Transverse colon (tissue), 4 donors: ENCODE measurements at regions not wholly inside any gene's neighbourhood (a gene's known extent, or its start where the extent isn't known, plus 50 kb on each side); places are given as distances from the start of the nearest gene placed in this dataset.

Experiments
- DNase-seq: peaks from one replicate; pipeline ENCODE4 v3.0.0-alpha.2; 2019
- H3K27ac ChIP-seq, 4 donors: fragments of 200-600 bp; sonication (generic); 2 replicates each; pipeline ENCODE4 v1.5.1; 2016 to 2018; ENCODE audit warnings: inconsistent platforms in 4 of 4
- H3K27me3 ChIP-seq: fragments of 200-600 bp; sonication (generic); 2 replicates; pipeline ENCODE4 v1.5.1; 2017; ENCODE audit warnings: inconsistent platforms
- H3K36me3 ChIP-seq, 4 donors: fragments of 200-600 bp; sonication (generic); 2 replicates each; pipeline ENCODE4 v1.5.1; 2017 to 2019; ENCODE audit warnings: inconsistent platforms in 4 of 4
- H3K4me1 ChIP-seq, 4 donors: fragments of 200-600 bp; sonication (generic); 2 replicates each; pipeline ENCODE4 v1.5.1; 2017 to 2020; ENCODE audit warnings: inconsistent platforms in 4 of 4
- H3K4me3 ChIP-seq, 4 donors: fragments of 200-600 bp; sonication (generic); 1 replicate in 1 of 4; 2 replicates in 3 of 4; pipeline versions ENCODE4 v1.5.1 to v1.6.1; 2017 to 2019; ENCODE audit warnings: inconsistent platforms in 4 of 4
- H3K9me3 ChIP-seq, 2 donors: fragments of 200-600 bp; sonication (generic); 2 replicates each; pipeline ENCODE4 v1.5.1; 2017 to 2019; ENCODE audit warnings: inconsistent platforms in 2 of 2
- EP300 ChIP-seq: sonication (generic); formaldehyde crosslinking; IDR thresholded peaks from one replicate; pipeline ENCODE4 v1.6.1; 2017; ENCODE audit warnings: antibody characterized with exemption, low read depth
- POLR2A ChIP-seq: fragments of 450-650 bp; IDR thresholded peaks from one replicate; pipeline ENCODE4 v1.6.1; 2016; ENCODE audit warnings: antibody characterized with exemption, mild to moderate bottlenecking, moderate library complexity
- POLR2AphosphoS5 ChIP-seq, 3 donors: sonication (generic); formaldehyde crosslinking; IDR thresholded peaks; one replicate each; pipeline ENCODE4 v1.6.1; 2016; ENCODE audit warnings: antibody characterized with exemption in 3 of 3
- WGBS, 2 donors: methylation state at CpG; one replicate each; pipeline ENCODE4 v1.1.5; 2018; ENCODE audit warnings: low coverage in 1 of 2; 5-methylcytosine and 5-hydroxymethylcytosine counted together
- in situ Hi-C, 4 donors: fragments of 200-750 bp; cut with MboI; loops; one replicate each; pipeline versions ENCODE4 v1.15.0 to v1.15.1; 2017; ENCODE audit warnings: low sequenced_read_pairs in 3 of 4, low pct_ligation_motif_present in 1 of 4, low pct_unique_long_range_greater_than_20kb in 1 of 4
- intact Hi-C: fragments of 100-400 bp; cut with DNase I; formaldehyde crosslinking; loops from one replicate; pipeline ENCODE4 v1.15.1; 2023; ENCODE audit warnings: low total_unique reads
- TF ChIP-seq, protein P1 (sequence below), 5 experiments: fragments of 200-600 bp in 3 of 5; fragments of 450-650 bp in 2 of 5; sonication (generic) in 3 of 5; IDR thresholded peaks; 1 replicate in 2 of 5; 2 replicates in 3 of 5; pipeline ENCODE4 v1.5.1; 2016 to 2017; ENCODE audit warnings: antibody characterized with exemption in 5 of 5, inconsistent platforms in 3 of 5, mild to moderate bottlenecking in 2 of 5, moderate library complexity in 1 of 5

DNA sequence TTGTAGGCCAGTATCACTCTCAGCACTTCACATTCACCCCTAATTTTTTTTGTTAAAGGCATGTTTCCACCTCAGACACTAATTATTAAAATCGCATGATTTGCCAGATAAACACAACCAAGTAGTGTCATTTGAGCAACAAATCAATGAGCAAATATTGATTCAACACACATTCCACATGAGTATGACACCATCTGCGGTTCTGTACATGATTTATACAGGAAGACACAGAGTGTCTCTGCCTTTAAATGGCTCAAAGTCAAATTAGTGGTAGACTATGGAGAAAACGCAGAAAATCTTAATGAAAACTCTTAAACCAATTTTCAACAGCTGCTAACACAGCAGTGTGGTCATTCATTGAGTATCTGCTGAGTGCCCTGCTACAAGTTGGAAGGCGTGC is 300.2 kb downstream of the SOX4 start:
- Histone ChIP-seq H3K4me1 (no peaks in the 10 kb centered on the region), H3K9me3 (no peaks in the 10 kb centered on the region), H3K4me3 (no peak overlapping the region), H3K36me3 (no peaks in the 10 kb centered on the region), H3K27ac (no peak overlapping the region), H3K27me3 (no peaks in the 10 kb centered on the region)
- intact Hi-C loops (no loop called here), in situ Hi-C loops (no loop called here)
- WGBS, 2 donors, result 77 to 79% methylated on average over 4 of the region's 4 CpGs
- no peak for DNase-seq
- TF ChIP-seq EP300, result no peak
- TF ChIP-seq, protein P1, sequence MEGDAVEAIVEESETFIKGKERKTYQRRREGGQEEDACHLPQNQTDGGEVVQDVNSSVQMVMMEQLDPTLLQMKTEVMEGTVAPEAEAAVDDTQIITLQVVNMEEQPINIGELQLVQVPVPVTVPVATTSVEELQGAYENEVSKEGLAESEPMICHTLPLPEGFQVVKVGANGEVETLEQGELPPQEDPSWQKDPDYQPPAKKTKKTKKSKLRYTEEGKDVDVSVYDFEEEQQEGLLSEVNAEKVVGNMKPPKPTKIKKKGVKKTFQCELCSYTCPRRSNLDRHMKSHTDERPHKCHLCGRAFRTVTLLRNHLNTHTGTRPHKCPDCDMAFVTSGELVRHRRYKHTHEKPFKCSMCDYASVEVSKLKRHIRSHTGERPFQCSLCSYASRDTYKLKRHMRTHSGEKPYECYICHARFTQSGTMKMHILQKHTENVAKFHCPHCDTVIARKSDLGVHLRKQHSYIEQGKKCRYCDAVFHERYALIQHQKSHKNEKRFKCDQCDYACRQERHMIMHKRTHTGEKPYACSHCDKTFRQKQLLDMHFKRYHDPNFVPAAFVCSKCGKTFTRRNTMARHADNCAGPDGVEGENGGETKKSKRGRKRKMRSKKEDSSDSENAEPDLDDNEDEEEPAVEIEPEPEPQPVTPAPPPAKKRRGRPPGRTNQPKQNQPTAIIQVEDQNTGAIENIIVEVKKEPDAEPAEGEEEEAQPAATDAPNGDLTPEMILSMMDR (IDR thresholded peaks at IDR 0.05), result no peak
- no peak for TF ChIP-seq POLR2AphosphoS5 (IDR thresholded peaks at IDR 0.05)
- no peak for TF ChIP-seq POLR2A

- no peak overlapping the region for H3K27ac ChIP-seq
- no peaks in the 10 kb centered on the region for H3K27me3 ChIP-seq
- H3K4me3 ChIP-seq, result no peak overlapping the region
- H3K9me3 ChIP-seq, result no peaks in the 10 kb centered on the region
- intact Hi-C loops, result no loop called here
- H3K4me1 ChIP-seq, result no peaks in the 10 kb centered on the region
- WGBS, 2 donors, result 86 to 88% methylated on average over 6 of the region's 6 CpGs
- in situ Hi-C loops, result no loop called here
- TF ChIP-seq POLR2A, result no peak
- TF ChIP-seq, protein P1 (IDR thresholded peaks at IDR 0.05), result no peak
- no peak for TF ChIP-seq EP300
- no peak for TF ChIP-seq POLR2AphosphoS5 (IDR thresholded peaks at IDR 0.05)
- no peak for DNase-seq
- H3K36me3 ChIP-seq, result no peaks in the 10 kb centered on the region
Measured at GRCh38 chr6:21895555-21895954, 302.0 kb downstream of the SOX4 start.

DNA sequence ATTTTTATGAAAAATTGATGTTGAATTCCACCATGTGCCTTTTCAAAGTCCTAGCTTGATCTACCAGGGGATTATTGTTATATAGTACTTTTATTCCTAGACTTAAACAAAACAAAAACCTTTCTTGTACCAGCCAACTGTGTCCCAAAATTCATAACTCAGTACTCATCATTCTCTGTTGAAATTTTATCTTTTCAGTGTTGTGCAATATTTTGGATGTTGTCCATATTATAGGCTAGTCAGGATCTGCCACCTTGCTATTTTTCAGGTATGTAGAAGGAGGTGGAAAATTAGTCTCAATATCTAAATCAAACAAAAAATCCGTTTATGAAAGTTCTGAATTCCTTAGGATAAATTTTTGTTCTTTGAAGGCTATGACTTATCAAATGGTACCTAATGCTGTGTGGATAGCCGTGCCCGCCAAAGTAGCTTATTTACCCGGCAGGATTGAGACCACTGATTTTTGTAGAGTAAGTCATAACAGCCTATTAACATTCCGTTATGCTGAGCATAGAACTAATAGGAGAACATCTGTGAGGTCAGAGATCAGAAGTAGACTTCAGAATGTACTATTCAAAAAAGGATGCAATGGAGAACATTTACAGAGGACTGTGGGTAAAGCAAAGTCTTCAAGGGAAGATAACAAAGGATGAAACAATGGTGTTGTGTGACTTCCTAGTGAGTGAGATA is 304.7 kb downstream of the SOX4 start:
- Histone ChIP-seq H3K27me3 (no peaks in the 10 kb centered on the region), H3K27ac (no peak overlapping the region), H3K36me3 (no peaks in the 10 kb centered on the region), H3K4me1 (no peaks in the 10 kb centered on the region), H3K4me3 (no peak overlapping the region), H3K9me3 (no peaks in the 10 kb centered on the region)
- in situ Hi-C loops (no loop called here), intact Hi-C loops (no loop called here)
- no peak for TF ChIP-seq EP300
- TF ChIP-seq POLR2A, result no peak
- TF ChIP-seq, protein P1 (IDR thresholded peaks at IDR 0.05), result no peak
- no peak for TF ChIP-seq POLR2AphosphoS5 (IDR thresholded peaks at IDR 0.05)
- DNase-seq, result no peak
- WGBS, 2 donors, result 88% methylated on average over 5 of the region's 5 CpGs

- in situ Hi-C loops (no loop called here), intact Hi-C loops (no loop called here)
- H3K4me1 ChIP-seq, result no peaks in the 10 kb centered on the region
- TF ChIP-seq POLR2AphosphoS5 (IDR thresholded peaks at IDR 0.05) (no peak), EP300 (no peak), POLR2A (no peak)
- TF ChIP-seq, protein P1 (IDR thresholded peaks at IDR 0.05), result no peak
- DNase-seq, result no peak
- H3K4me3 ChIP-seq, result no peak overlapping the region
- no peaks in the 10 kb centered on the region for H3K9me3 ChIP-seq
- 67 to 75% methylated on average over 5 to 6 of the region's 6 CpGs for WGBS, 2 donors
- no peak overlapping the region for H3K27ac ChIP-seq
- H3K27me3 ChIP-seq, result no peaks in the 10 kb centered on the region
- H3K36me3 ChIP-seq, result no peaks in the 10 kb centered on the region
Measured at GRCh38 chr6:21899708-21900107, 306.2 kb downstream of the SOX4 start.
